ENCODE measurements at regions not wholly inside any gene's neighbourhood (a gene's known extent, or its start where the extent isn't known, plus 50 kb on each side); places are given as distances from the start of the nearest gene placed in this dataset.

DNA sequence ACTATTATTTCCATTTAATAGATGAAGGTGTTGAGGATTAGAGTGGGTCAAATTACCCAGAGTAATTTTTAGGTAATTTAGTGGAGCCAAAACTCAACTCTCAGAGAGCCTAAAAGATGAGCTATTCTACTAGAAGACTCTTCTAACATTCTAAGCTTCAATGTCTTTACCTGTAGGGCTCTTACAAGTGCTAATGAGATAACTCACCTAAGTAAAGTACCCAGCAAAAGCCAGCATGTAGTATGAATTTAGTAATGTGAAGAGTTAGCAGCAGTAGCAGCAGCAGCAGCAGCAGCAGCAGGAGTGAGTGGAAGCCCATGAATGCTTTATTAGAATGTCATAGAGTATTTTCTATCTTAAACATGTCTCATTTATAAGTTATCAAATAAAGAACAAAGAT lies 1239.2 kb downstream of the FAM181B start:
- no peaks in the 10 kb centered on the region for H3K36me3 ChIP-seq
- H3K4me1 ChIP-seq = no peaks in the 10 kb centered on the region
- no peak overlapping the region for H3K27ac ChIP-seq
- H3K9me3 ChIP-seq = no peaks in the 10 kb centered on the region
- H3K4me3 ChIP-seq = no peak overlapping the region
- DNase-seq = no peak
- H3K27me3 ChIP-seq = no peaks in the 10 kb centered on the region
- intact Hi-C loops (cut with DNase I; ENCODE audit: low total_unique reads) = no loop called here
- TF ChIP-seq, protein P1, sequence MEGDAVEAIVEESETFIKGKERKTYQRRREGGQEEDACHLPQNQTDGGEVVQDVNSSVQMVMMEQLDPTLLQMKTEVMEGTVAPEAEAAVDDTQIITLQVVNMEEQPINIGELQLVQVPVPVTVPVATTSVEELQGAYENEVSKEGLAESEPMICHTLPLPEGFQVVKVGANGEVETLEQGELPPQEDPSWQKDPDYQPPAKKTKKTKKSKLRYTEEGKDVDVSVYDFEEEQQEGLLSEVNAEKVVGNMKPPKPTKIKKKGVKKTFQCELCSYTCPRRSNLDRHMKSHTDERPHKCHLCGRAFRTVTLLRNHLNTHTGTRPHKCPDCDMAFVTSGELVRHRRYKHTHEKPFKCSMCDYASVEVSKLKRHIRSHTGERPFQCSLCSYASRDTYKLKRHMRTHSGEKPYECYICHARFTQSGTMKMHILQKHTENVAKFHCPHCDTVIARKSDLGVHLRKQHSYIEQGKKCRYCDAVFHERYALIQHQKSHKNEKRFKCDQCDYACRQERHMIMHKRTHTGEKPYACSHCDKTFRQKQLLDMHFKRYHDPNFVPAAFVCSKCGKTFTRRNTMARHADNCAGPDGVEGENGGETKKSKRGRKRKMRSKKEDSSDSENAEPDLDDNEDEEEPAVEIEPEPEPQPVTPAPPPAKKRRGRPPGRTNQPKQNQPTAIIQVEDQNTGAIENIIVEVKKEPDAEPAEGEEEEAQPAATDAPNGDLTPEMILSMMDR (IDR thresholded peaks at IDR 0.05) = no peak

DNA sequence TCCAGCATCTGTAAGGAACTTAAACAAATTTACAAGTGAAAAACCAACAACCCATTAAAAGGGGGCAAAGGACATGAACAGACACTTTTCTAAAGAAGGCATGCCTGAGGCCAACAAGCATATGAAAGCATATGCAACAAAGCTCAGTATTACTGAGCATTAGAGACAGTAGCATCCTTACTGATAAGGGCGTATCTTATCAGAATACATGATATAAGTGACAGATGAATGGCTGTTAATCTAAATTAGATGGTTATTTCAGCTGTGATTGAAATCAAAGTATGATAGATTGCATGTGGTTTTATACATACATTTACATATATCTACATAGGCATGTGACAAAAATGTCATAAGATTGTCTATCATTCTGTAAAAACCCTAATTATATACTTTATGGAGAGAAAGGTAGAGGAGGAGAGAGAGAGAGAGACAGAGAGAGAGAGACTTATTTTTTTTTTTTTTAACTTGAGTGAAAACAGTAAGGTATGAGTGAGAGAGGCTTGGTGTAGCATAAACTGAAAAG lies 1240.7 kb downstream of the FAM181B start:
- Histone ChIP-seq H3K27ac (no peak overlapping the region), H3K4me3 (no peak overlapping the region), H3K9me3 (no peaks in the 10 kb centered on the region), H3K27me3 (no peaks in the 10 kb centered on the region), H3K36me3 (no peaks in the 10 kb centered on the region), H3K4me1 (no peaks in the 10 kb centered on the region)
- intact Hi-C loops (cut with DNase I; ENCODE audit: low total_unique reads) = no loop called here
- no peak for DNase-seq
- TF ChIP-seq, protein P1 (IDR thresholded peaks at IDR 0.05) = no peak

DNA sequence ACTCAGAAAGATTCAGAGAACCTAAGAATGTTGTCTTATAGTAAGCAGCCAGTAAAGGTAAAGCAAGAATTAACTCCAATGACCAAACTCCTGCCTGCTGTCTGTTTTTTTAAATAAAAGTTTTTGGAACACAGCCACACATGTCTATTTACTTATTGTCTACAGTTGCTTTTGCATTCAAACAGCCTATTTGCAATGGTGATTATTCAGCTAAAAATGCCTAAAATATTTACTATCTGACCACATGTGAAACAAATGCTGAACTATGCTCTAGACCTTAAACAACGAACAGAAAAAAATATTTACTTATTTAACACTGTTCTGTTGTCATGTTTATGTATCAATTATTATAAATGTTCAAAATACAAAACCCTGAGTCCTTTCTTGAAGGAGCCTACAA lies 1246.6 kb downstream of the FAM181B start:
- intact Hi-C loops (cut with DNase I; ENCODE audit: low total_unique reads) = no loop called here
- no peaks in the 10 kb centered on the region for H3K9me3 ChIP-seq
- no peak overlapping the region for H3K27ac ChIP-seq
- no peak overlapping the region for H3K4me3 ChIP-seq
- no peaks in the 10 kb centered on the region for H3K36me3 ChIP-seq
- TF ChIP-seq, protein P1 (IDR thresholded peaks at IDR 0.05) = no peak
- no peaks in the 10 kb centered on the region for H3K27me3 ChIP-seq
- H3K4me1 ChIP-seq = no peaks in the 10 kb centered on the region
- DNase-seq = no peak

DNA sequence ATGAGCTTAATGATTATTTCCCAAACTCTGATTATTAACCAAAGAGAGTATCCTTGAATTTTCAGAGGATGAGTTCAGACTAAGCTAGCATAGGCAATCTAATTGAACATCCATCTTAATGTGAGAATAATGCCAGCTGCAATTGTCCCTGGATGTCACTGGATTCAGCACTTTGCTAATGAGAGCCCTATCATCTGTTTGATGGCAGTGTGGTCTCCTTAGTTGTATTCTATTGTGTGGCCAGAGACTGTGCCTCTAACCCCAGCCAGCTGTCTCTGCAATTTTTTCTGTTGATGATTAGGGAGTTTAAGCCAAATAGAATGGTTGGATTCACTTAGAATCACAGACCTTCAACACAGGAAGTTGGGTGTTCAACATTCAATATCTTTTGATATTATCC lies 1249.5 kb downstream of the FAM181B start:
- Histone ChIP-seq H3K4me3 (no peak overlapping the region), H3K4me1 (no peaks in the 10 kb centered on the region), H3K27me3 (no peaks in the 10 kb centered on the region), H3K27ac (no peak overlapping the region), H3K36me3 (no peaks in the 10 kb centered on the region), H3K9me3 (no peaks in the 10 kb centered on the region)
- TF ChIP-seq, protein P1 (IDR thresholded peaks at IDR 0.05) = no peak
- intact Hi-C loops (cut with DNase I; ENCODE audit: low total_unique reads) = no loop called here
- DNase-seq = no peak

DNA sequence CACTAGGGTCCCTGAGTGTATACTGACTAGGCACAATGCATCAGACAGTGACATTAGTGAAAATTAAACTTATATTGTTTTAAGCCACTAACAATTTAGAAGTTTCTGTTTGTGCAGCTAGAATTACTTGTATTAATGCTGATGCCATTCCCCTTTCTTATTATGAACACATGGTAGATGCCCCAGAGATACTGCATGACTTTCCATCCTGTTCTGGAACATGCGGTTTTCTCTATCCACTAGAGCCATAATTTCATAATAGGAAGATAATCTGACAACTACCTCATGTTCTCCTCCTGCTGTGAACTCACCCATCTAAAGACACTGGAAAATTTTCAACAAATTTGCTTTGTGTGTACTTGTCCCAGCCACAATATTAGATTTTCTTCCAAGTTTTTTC lies 1256.4 kb downstream of the FAM181B start:
- TF ChIP-seq, protein P1 (IDR thresholded peaks at IDR 0.05) = no peak
- Histone ChIP-seq H3K36me3 (no peaks in the 10 kb centered on the region), H3K27me3 (no peaks in the 10 kb centered on the region), H3K9me3 (no peaks in the 10 kb centered on the region), H3K27ac (no peak overlapping the region), H3K4me3 (no peak overlapping the region), H3K4me1 (no peaks in the 10 kb centered on the region)
- intact Hi-C loops (cut with DNase I; ENCODE audit: low total_unique reads) = no loop called here
- no peak for DNase-seq

DNA sequence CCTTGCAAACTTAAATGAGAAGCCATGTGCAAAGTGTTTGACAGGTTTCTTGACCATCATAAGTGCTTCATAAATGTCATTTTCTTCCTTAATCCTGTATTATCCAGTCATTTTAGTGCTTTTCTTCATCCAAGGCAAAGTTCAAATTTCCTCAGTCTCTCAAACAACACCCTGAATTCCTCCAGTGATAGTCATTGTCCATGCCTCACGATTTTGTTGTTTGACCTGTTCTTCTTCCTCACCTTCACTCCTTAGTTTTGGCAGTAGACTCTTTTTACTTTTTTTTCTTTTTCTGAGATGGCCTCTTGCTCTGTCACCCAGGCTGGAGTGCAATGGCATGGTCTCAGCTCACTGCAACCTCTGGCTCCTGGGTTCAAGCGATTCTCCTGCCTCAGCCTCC lies 1257.3 kb downstream of the FAM181B start:
- Histone ChIP-seq H3K4me1 (no peaks in the 10 kb centered on the region), H3K27me3 (no peaks in the 10 kb centered on the region), H3K27ac (no peak overlapping the region), H3K9me3 (no peaks in the 10 kb centered on the region), H3K36me3 (no peaks in the 10 kb centered on the region), H3K4me3 (no peak overlapping the region)
- TF ChIP-seq, protein P1 (IDR thresholded peaks at IDR 0.05) = no peak
- no peak for DNase-seq
- intact Hi-C loops (cut with DNase I; ENCODE audit: low total_unique reads) = no loop called here

Measured in tibial artery (tissue), 4 donors.